ENCODE measurements at regions not wholly inside any gene's neighbourhood (a gene's known extent, or its start where the extent isn't known, plus 50 kb on each side); places are given as distances from the start of the nearest gene placed in this dataset.
"Not testable (repeated sequence)": the region's sequence is repeated elsewhere in the genome, so short reads cannot be mapped to it uniquely, and the experiment has no call there.

GRCh38 chr4:167989815-167990214, 102.5 kb upstream of the ANXA10 start:
- no peak for TF ChIP-seq CTCF (IDR thresholded peaks at IDR 0.05; ENCODE audit: low read depth, low read length)
- H3K36me3 ChIP-seq, result no peaks in the 10 kb centered on the region
- H3K27me3 ChIP-seq, result no peaks in the 10 kb centered on the region
- DNase-seq, result no peak
- H3K9me3 ChIP-seq, result no peaks in the 10 kb centered on the region
- no peak overlapping the region for H3K4me3 ChIP-seq (ENCODE audit: low read depth, low read length)
- no peaks in the 10 kb centered on the region for H3K4me1 ChIP-seq

GRCh38 chr4:168008112-168008511, 84.2 kb upstream of the ANXA10 start:
- H3K9me3 ChIP-seq; DNase-seq; H3K36me3 ChIP-seq; H3K27me3 ChIP-seq; H3K4me3 ChIP-seq (ENCODE audit: low read depth, low read length); H3K4me1 ChIP-seq: not testable (repeated sequence)

- DNase-seq, result no peak
- H3K4me3 ChIP-seq (ENCODE audit: low read depth, low read length), result no peak overlapping the region
- TF ChIP-seq CTCF (IDR thresholded peaks at IDR 0.05; ENCODE audit: low read depth, low read length), result no peak
- H3K9me3 ChIP-seq, result no peaks in the 10 kb centered on the region
- no peaks in the 10 kb centered on the region for H3K27me3 ChIP-seq
- no peaks in the 10 kb centered on the region for H3K4me1 ChIP-seq
- no peaks in the 10 kb centered on the region for H3K36me3 ChIP-seq
Measured at GRCh38 chr4:168019019-168019651, 73.2 kb upstream of the ANXA10 start.

GRCh38 chr4:168019921-168020320, 72.4 kb upstream of the ANXA10 start:
- no peaks in the 10 kb centered on the region for H3K9me3 ChIP-seq

GRCh38 chr4:168021666-168022065, 70.7 kb upstream of the ANXA10 start:
- TF ChIP-seq CTCF (IDR thresholded peaks at IDR 0.05; ENCODE audit: low read depth, low read length), result no peak
- H3K9me3 ChIP-seq, result no peaks in the 10 kb centered on the region
- no peak for DNase-seq
- H3K36me3 ChIP-seq, result no peaks in the 10 kb centered on the region
- no peaks in the 10 kb centered on the region for H3K27me3 ChIP-seq
- no peaks in the 10 kb centered on the region for H3K4me1 ChIP-seq
- no peak overlapping the region for H3K4me3 ChIP-seq (ENCODE audit: low read depth, low read length)

More at GRCh38 chr4:168019921-168020320, 72.4 kb upstream of the ANXA10 start:
- Histone ChIP-seq H3K4me1 (no peaks in the 10 kb centered on the region), H3K36me3 (no peaks in the 10 kb centered on the region), H3K4me3 (ENCODE audit: low read depth, low read length) (no peak overlapping the region), H3K27me3 (no peaks in the 10 kb centered on the region)
- no peak for DNase-seq
- TF ChIP-seq CTCF (IDR thresholded peaks at IDR 0.05; ENCODE audit: low read depth, low read length), result no peak

- peak; percentile 24 for DNase-seq
- no peaks in the 10 kb centered on the region for H3K27me3 ChIP-seq
- TF ChIP-seq CTCF (IDR thresholded peaks at IDR 0.05; ENCODE audit: low read depth, low read length), result peak; percentile 49
- no peaks in the 10 kb centered on the region for H3K9me3 ChIP-seq
- H3K36me3 ChIP-seq, result no peaks in the 10 kb centered on the region
- no peak overlapping the region for H3K4me3 ChIP-seq (ENCODE audit: low read depth, low read length)
- H3K4me1 ChIP-seq, result no peaks in the 10 kb centered on the region
Measured at GRCh38 chr4:168028568-168028967, 63.8 kb upstream of the ANXA10 start.

Data from BE2C (cell line).